IPS DF 6.9 (cell line): ENCODE measurements at regions not wholly inside any gene's neighbourhood (a gene's known extent, or its start where the extent isn't known, plus 50 kb on each side); places are given as distances from the start of the nearest gene placed in this dataset.

Source experiments
- DNase-seq: peaks from one replicate; pipeline ENCODE4 v3.0.0-alpha.2; 2013; ENCODE audit warnings: low read depth, low spot score
- H3K27ac ChIP-seq: one replicate; pipeline ENCODE4 v1.5.1; 2013; ENCODE audit warnings: low read length, control low read depth
- H3K27me3 ChIP-seq: 2 replicates; pipeline ENCODE4 v1.6.1; 2013; ENCODE audit warnings: mild to moderate bottlenecking, low read length; ENCODE audit not compliant: control insufficient read depth, insufficient read depth
- H3K36me3 ChIP-seq: 2 replicates; pipeline ENCODE4 v1.6.1; 2013; ENCODE audit warnings: low read length; ENCODE audit not compliant: control insufficient read depth, insufficient read depth
- H3K4me1 ChIP-seq: 2 replicates; pipeline ENCODE4 v1.6.1; 2013; ENCODE audit warnings: low read length; ENCODE audit not compliant: control insufficient read depth, insufficient read depth
- H3K4me3 ChIP-seq: 2 replicates; pipeline ENCODE4 v1.5.1; 2013; ENCODE audit warnings: mild to moderate bottlenecking, low read length
- H3K9me3 ChIP-seq: 2 replicates; pipeline ENCODE4 v1.6.1; 2013; ENCODE audit warnings: low read length, inconsistent platforms; ENCODE audit not compliant: control insufficient read depth, insufficient read depth
- whole genome bisulfite sequencing: extraction: QIAGEN DNeasy Blood & Tissue Kit; methylation state at CpG from one replicate; pipeline ENCODE4 v1.1.7; 2013; ENCODE audit warnings: mixed read lengths, missing lambda C conversion rate; ENCODE audit not compliant: insufficient read length, insufficient coverage; 5-methylcytosine and 5-hydroxymethylcytosine counted together

GRCh38 chr12:64998371-64999147 lies 122.5 kb downstream of the WIF1 start:
- H3K4me3 ChIP-seq = no peak overlapping the region
- no peaks in the 10 kb centered on the region for H3K27me3 ChIP-seq
- H3K9me3 ChIP-seq = no peaks in the 10 kb centered on the region
- H3K27ac ChIP-seq = no peak overlapping the region
- peaks cover 2% of the 10 kb centered on the region; the same call in 1 of the 2 replicates for H3K4me1 ChIP-seq
- WGBS = no CpG with 5 or more reads among the region's 4 CpGs
- H3K36me3 ChIP-seq = no peaks in the 10 kb centered on the region
- DNase-seq = no peak

- no peak for DNase-seq
- WGBS = no CpG with 5 or more reads among the region's 1 CpG
- no peaks in the 10 kb centered on the region for H3K27me3 ChIP-seq
- H3K36me3 ChIP-seq = no peaks in the 10 kb centered on the region
- no peak overlapping the region for H3K27ac ChIP-seq
- H3K4me3 ChIP-seq = no peak overlapping the region
- H3K9me3 ChIP-seq = no peaks in the 10 kb centered on the region
- peaks cover 2% of the 10 kb centered on the region; the same call in 1 of the 2 replicates for H3K4me1 ChIP-seq
Observed at GRCh38 chr12:64999148-64999425, 122.0 kb downstream of the WIF1 start.
